Bronchial epithelial cell (primary cell): ENCODE measurements at regions not wholly inside any gene's neighbourhood (a gene's known extent, or its start where the extent isn't known, plus 50 kb on each side); places are given as distances from the start of the nearest gene placed in this dataset.
A peak's percentile ranks its signal among the peaks of the same experiment; 100 is the strongest.
"Not testable (repeated sequence)": the region's sequence is repeated elsewhere in the genome, so short reads cannot be mapped to it uniquely, and the experiment has no call there.

Experiments
- DNase-seq: peaks from one replicate; pipeline ENCODE4 v3.0.0-alpha.2; 2010; ENCODE audit warnings: low read depth
- FAIRE-seq: peaks from 2 replicates; lab custom pipeline; 2011; peaks lifted over from hg19 to GRCh38; lab: Jason Lieb, UNC
- H3K27me3 ChIP-seq: 2 replicates; pipeline ENCODE4 v1.5.1; 2011; ENCODE audit warnings: low read length; ENCODE audit not compliant: control insufficient read depth, insufficient read depth
- H3K36me3 ChIP-seq: 2 replicates; pipeline ENCODE4 v1.5.1; 2011; ENCODE audit warnings: low read length; ENCODE audit not compliant: control insufficient read depth, insufficient read depth
- H3K4me3 ChIP-seq: 2 replicates; pipeline ENCODE4 v1.5.1; 2011; ENCODE audit warnings: mild to moderate bottlenecking, low read depth, low read length, control low read depth
- CTCF ChIP-seq: IDR thresholded peaks from 2 replicates; pipeline ENCODE4 v1.5.1; 2011; ENCODE audit warnings: mild to moderate bottlenecking, moderate library complexity, low read length, control low read depth, inconsistent platforms; ENCODE audit not compliant: insufficient read depth, severe bottlenecking

GRCh38 chr14:106222731-106223130, 696.3 kb downstream of the TMEM121 start:
- Histone ChIP-seq H3K27me3 (no peaks in the 10 kb centered on the region), H3K4me3 (no peak overlapping the region), H3K36me3 (no peaks in the 10 kb centered on the region)
- no peak for FAIRE-seq
- no peak for DNase-seq
- no peak for TF ChIP-seq CTCF

GRCh38 chr14:106227793-106228192, 701.4 kb downstream of the TMEM121 start:
- H3K36me3 ChIP-seq: no peaks in the 10 kb centered on the region
- DNase-seq: no peak
- no peaks in the 10 kb centered on the region for H3K27me3 ChIP-seq
- no peak for FAIRE-seq
- TF ChIP-seq CTCF: no peak
- no peak overlapping the region for H3K4me3 ChIP-seq

- no peaks in the 10 kb centered on the region for H3K27me3 ChIP-seq
- DNase-seq: no peak
- H3K36me3 ChIP-seq: no peaks in the 10 kb centered on the region
- H3K4me3 ChIP-seq: no peak overlapping the region
- TF ChIP-seq CTCF: no peak
- no peak for FAIRE-seq
Measured at GRCh38 chr14:106228541-106229158, 702.3 kb downstream of the TMEM121 start.

GRCh38 chr14:106230071-106230470, 703.7 kb downstream of the TMEM121 start:
- Histone ChIP-seq H3K36me3 (no peaks in the 10 kb centered on the region), H3K27me3 (no peaks in the 10 kb centered on the region), H3K4me3 (no peak overlapping the region)
- DNase-seq (no peak), FAIRE-seq (no peak)
- TF ChIP-seq CTCF: no peak

GRCh38 chr14:106233191-106233590, 706.8 kb downstream of the TMEM121 start:
- H3K36me3 ChIP-seq, H3K4me3 ChIP-seq, H3K27me3 ChIP-seq, DNase-seq: not testable (repeated sequence)
- FAIRE-seq: peak; percentile 89

GRCh38 chr14:106234525-106235254, 708.3 kb downstream of the TMEM121 start:
- H3K27me3 ChIP-seq, H3K36me3 ChIP-seq, DNase-seq, H3K4me3 ChIP-seq: not testable (repeated sequence)
- FAIRE-seq: peak; percentile 95
